Effector memory CD4-positive, alpha-beta T cell (primary cell): ENCODE measurements at regions not wholly inside any gene's neighbourhood (a gene's known extent, or its start where the extent isn't known, plus 50 kb on each side); places are given as distances from the start of the nearest gene placed in this dataset.

ENCODE experiments used
- DNase-seq, 3 donors: peaks; one replicate each; pipeline ENCODE4 v3.0.0-alpha.2; 2020
- H3K27ac ChIP-seq: 2 replicates; pipeline ENCODE4 v1.7.0; 2013; ENCODE audit warnings: mild to moderate bottlenecking, low read length, moderate library complexity; ENCODE audit not compliant: insufficient read depth, poor library complexity, severe bottlenecking
- H3K27me3 ChIP-seq: replicated peaks from 2 replicates; pipeline ENCODE4 v1.7.0; 2013; ENCODE audit warnings: mild to moderate bottlenecking, low read length; ENCODE audit not compliant: insufficient read depth, control insufficient read depth, poor library complexity, severe bottlenecking
- H3K36me3 ChIP-seq: 2 replicates; pipeline ENCODE4 v1.7.0; 2013; ENCODE audit warnings: mild to moderate bottlenecking, low read length, moderate library complexity; ENCODE audit not compliant: control insufficient read depth, insufficient read depth
- H3K4me1 ChIP-seq: 2 replicates; pipeline ENCODE4 v1.7.0; 2013; ENCODE audit warnings: low read length, mild to moderate bottlenecking; ENCODE audit not compliant: control insufficient read depth, insufficient read depth, poor library complexity, severe bottlenecking
- H3K4me3 ChIP-seq: 2 replicates; pipeline ENCODE4 v1.7.0; 2013; ENCODE audit warnings: low read length, low read depth, mild to moderate bottlenecking; ENCODE audit not compliant: insufficient read depth, poor library complexity, severe bottlenecking
- H3K9me3 ChIP-seq: 2 replicates; pipeline ENCODE4 v1.7.0; 2013; ENCODE audit warnings: mild to moderate bottlenecking, low read length, moderate library complexity; ENCODE audit not compliant: control insufficient read depth

DNA sequence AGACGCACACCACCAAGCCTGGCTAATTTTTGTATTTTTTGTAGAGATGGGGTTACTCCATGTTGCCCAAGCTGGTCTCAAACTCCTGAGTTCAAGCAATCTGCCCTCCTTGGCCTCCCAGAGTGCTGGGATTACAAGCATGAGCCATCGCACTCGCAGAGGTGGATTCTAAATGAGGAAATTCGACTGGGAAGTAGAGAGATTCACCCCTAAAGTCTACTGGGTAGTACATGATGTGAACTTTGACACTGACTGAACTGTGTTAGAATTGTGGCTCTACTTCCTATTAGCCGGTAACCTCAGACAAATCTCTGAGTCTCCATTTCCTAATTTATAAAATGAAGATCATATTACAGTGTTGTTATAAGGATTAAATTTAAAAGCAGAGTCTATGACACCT, 276.0 kb upstream of the NR5A2 start:
- no peak for DNase-seq

DNA sequence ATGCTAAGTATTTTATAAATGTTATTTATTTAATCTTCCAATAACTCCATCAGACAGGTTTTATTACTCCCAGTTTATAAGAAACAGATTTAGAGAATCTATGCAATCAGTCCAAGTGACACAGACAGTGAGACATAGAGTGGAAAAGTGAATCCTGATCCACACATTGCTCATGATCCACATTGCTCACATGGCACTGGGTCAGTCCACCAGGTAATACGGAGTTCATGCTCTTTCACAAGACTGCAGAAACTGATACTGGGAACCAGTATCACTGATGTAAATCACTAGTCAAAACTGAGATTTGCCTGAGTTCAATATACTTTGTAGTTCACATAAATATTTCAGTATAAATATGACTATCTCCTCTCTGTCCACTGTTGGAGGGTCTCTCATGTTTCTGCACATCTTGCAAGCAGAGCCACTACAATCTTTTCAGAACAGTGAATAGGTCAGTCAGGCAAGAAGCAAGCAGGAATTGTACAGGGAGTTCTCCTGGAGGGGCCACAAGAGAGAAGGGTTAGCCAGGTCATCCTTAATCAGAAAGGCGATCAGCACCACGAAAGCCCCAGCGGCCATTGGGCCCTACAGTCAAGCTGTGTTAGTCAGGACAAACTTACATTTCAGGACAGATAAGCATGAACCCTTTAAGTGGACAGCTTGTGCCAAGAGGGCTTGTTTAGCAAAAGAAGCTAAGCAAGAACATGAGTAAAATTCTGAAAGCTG, 275.4 kb upstream of the NR5A2 start:
- DNase-seq: no peak

More for the DNA sequence above, 276.0 kb upstream of the NR5A2 start:
- Histone ChIP-seq H3K36me3 (no peaks in the 10 kb centered on the region), H3K4me1 (no peaks in the 10 kb centered on the region), H3K27me3 (no peaks in the 10 kb centered on the region), H3K4me3 (no peak overlapping the region), H3K9me3 (no peaks in the 10 kb centered on the region), H3K27ac (no peak overlapping the region)

DNA sequence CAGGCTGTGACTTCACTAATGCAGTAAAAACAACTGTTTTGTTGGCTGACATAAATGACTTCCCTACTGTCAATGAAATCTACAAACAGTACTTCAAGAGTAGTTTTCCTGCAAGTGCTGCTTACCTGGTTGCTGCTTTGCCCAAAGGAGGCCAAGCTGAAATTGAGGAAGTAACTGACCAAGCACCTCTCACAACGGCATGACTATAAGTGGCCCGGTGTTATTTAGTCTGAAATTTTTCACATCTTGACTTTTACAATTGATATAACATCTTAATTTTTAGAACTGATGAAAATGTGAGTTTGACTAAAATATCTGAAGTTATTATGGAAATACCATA, 274.9 kb upstream of the NR5A2 start:
- H3K4me3 ChIP-seq: no peak overlapping the region
- no peaks in the 10 kb centered on the region for H3K36me3 ChIP-seq
- no peaks in the 10 kb centered on the region for H3K9me3 ChIP-seq
- H3K27me3 ChIP-seq: no peaks in the 10 kb centered on the region
- H3K4me1 ChIP-seq: no peaks in the 10 kb centered on the region
- DNase-seq: no peak
- H3K27ac ChIP-seq: no peak overlapping the region

More for the DNA sequence above, 275.4 kb upstream of the NR5A2 start:
- Histone ChIP-seq H3K4me1 (no peaks in the 10 kb centered on the region), H3K36me3 (no peaks in the 10 kb centered on the region), H3K9me3 (no peaks in the 10 kb centered on the region), H3K27ac (no peak overlapping the region), H3K27me3 (no peaks in the 10 kb centered on the region), H3K4me3 (no peak overlapping the region)

DNA sequence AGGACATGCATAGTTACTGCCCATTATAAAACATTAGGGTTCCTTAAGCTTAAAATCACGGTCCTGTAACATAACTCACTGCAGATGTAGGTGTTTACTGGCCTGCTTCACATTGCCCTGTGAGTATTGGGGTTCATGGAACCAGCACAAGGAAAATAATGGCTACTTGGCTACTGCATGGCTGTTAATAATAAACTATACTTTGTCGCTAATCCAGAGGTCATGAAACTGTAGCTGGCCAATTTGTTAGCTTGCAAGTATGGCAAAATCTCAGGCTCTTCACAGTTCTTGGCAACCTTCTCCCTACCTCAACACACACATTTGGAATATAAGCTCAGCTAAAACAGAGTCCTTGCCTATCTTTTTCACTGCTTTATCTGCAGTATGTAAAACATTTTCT, 274.0 kb upstream of the NR5A2 start:
- DNase-seq: no peak
- H3K27me3 ChIP-seq: no peaks in the 10 kb centered on the region
- H3K4me3 ChIP-seq: no peak overlapping the region
- H3K36me3 ChIP-seq: no peaks in the 10 kb centered on the region
- no peaks in the 10 kb centered on the region for H3K4me1 ChIP-seq
- H3K9me3 ChIP-seq: no peaks in the 10 kb centered on the region
- no peak overlapping the region for H3K27ac ChIP-seq

DNA sequence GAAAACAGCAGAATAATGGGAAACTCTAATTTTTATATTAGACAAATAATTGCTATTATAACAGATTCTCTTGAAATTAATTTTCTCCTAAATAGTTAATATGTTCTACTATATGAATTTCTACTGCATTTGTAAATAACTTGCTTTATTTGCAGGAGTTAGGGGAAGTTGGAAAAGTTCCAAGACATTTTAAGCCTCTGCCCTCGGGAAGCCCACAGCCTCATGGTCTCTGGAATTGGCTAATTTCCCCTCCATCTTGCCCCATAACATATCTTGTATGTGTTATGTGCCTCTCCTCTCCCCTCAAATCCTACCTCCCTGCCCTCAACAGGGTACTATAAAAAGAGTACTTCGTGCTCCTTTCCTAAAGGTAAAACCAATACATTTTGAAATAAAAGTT, 271.4 kb upstream of the NR5A2 start:
- no peaks in the 10 kb centered on the region for H3K27me3 ChIP-seq
- no peaks in the 10 kb centered on the region for H3K4me1 ChIP-seq
- no peak overlapping the region for H3K27ac ChIP-seq
- no peaks in the 10 kb centered on the region for H3K9me3 ChIP-seq
- no peaks in the 10 kb centered on the region for H3K36me3 ChIP-seq
- DNase-seq: no peak
- H3K4me3 ChIP-seq: no peak overlapping the region

DNA sequence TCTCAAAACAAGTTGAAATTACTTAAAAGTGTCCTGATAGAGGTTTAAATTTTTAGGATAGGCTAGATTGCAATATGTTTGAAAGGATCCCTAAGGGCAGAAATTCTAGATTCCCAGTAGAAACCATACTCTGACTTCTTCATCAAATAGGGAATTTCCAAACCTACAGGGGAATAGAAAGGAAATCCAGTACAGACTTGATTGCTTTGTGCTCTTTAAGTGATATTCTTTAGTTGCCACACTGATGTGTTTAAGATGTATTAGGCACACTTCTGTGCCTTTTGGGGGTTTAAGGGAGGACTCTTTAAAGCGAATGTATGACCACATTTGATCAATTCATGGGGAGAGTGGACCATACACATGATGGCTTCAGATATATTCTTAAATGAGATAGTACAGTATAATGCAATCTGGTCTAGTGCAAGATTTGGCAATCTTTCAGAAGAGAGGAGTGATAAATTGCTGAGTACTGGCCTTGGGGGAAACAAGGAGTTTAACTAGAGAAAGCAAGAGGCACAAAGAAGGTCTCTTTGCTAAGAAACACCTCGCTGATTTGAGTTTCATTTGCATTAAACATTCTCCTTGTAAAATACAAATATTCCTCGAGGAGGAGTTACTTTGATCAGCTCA, 268.8 kb upstream of the NR5A2 start:
- no peaks in the 10 kb centered on the region for H3K4me1 ChIP-seq
- no peak overlapping the region for H3K27ac ChIP-seq
- no peaks in the 10 kb centered on the region for H3K9me3 ChIP-seq
- no peak for DNase-seq
- no peak overlapping the region for H3K4me3 ChIP-seq
- peaks cover 4% of the 10 kb centered on the region for H3K27me3 ChIP-seq
- H3K36me3 ChIP-seq: no peaks in the 10 kb centered on the region

DNA sequence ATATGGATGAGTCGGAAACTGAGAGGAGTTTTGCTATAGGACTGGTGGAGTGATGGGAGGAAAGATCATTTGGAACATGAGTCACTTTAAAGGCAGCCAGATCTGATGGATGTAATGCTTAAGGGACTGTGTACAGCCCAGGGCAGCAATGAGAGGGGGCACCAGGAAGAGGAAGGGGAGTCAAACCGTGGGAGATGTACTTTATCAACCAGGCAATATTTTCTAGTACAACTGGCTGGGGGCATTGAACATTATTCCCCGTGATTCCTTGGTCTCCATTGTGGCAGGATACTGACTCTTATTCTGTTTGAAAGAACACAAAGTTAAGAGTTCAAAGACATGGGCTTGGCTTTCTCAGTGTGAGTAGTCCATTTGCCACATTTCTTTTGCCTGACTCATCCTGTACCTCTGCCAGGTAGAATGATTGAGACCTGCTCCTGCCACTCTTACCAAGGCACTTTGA, 268.2 kb upstream of the NR5A2 start:
- Histone ChIP-seq H3K4me1 (no peaks in the 10 kb centered on the region), H3K27ac (no peak overlapping the region), H3K9me3 (no peaks in the 10 kb centered on the region), H3K36me3 (no peaks in the 10 kb centered on the region), H3K27me3 (peaks cover 4% of the 10 kb centered on the region), H3K4me3 (no peak overlapping the region)
- DNase-seq: no peak

DNA sequence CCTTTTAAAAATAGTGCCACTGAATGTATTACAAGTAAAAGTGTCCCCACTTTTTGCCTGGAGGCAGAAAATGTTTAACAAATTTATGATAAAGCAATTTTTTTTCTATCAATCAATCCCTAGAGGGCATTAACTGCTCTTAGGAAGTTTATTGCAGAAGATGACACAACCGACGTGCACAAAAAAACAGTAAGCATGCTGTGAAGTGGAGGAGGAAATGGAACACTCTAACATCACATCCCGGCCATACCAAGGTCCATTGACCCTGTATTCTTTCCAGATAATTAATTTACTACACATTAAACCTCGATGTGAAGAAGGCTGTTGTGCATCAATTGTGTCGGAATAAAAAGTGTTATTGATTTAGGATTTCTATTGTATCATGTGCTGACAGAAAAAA, 264.9 kb upstream of the NR5A2 start:
- no peak overlapping the region for H3K27ac ChIP-seq
- no peaks in the 10 kb centered on the region for H3K4me1 ChIP-seq
- DNase-seq: no peak
- peaks cover 4% of the 10 kb centered on the region for H3K27me3 ChIP-seq
- no peaks in the 10 kb centered on the region for H3K9me3 ChIP-seq
- H3K36me3 ChIP-seq: no peaks in the 10 kb centered on the region
- no peak overlapping the region for H3K4me3 ChIP-seq

DNA sequence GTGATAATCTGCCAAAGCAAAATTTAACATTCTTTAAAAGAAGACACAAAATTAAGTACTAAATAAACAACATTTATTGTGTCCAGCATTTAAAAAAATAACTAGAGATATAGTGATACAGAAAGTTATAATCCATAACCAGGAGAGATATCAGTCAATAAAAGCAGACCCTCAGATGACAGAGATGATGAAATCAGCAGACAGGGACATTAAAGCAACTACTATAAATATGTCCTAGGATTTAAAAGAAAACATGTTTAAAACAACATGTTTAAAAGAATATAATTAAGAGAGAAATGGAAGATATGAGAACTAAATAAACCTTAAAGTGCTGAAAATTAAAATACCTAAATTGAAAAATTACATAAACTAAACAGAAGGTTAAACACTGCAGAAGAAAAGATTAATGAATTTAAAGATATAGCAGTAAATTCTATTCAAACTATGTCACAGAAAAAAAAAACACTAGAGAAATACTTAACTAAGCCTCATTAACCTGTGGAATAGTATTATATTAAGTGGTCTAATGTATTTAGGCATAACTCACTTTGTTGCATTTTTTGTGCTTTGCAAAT, 261.2 kb upstream of the NR5A2 start:
- DNase-seq: no peak
- no peak overlapping the region for H3K27ac ChIP-seq

DNA sequence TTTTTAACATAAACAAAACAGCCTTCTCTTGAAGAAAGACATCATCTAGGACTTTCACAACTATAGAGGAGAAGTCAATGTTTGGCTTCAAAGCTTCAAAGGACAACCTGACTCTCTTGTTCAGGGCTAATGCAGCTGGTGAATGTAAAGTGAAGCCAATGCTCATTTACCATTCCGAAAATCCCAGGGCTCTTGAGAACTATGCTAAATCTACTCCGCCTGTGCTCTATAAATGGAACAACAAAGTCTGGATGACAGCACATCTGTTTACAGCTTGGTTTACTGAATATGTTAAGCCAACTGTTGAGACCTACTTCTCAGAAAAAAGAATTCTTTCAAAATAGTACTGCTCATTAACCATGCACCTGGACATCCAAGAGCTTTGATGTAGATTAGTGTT, 259.8 kb upstream of the NR5A2 start:
- Histone ChIP-seq H3K9me3 (no peaks in the 10 kb centered on the region), H3K27me3 (no peaks in the 10 kb centered on the region), H3K4me3 (no peak overlapping the region), H3K4me1 (no peaks in the 10 kb centered on the region), H3K27ac (no peak overlapping the region), H3K36me3 (no peaks in the 10 kb centered on the region)
- DNase-seq: no peak

More for the DNA sequence above, 261.2 kb upstream of the NR5A2 start:
- Histone ChIP-seq H3K4me3 (no peak overlapping the region), H3K9me3 (no peaks in the 10 kb centered on the region), H3K4me1 (no peaks in the 10 kb centered on the region), H3K27me3 (peaks cover 4% of the 10 kb centered on the region), H3K36me3 (no peaks in the 10 kb centered on the region)
